ENCODE measurements at regions not wholly inside any gene's neighbourhood (a gene's known extent, or its start where the extent isn't known, plus 50 kb on each side); places are given as distances from the start of the nearest gene placed in this dataset.

- Histone ChIP-seq H3K27me3 (ENCODE audit: control insufficient read depth in 1 of 2, insufficient read depth in 2 of 2, low read length in 2 of 2) (no peaks in the 10 kb centered on the region), H3K27ac (ENCODE audit: low read depth, low read length) (no peak overlapping the region), H3K9ac (ENCODE audit: low read depth in 1 of 2, low read length in 2 of 2) (no peak overlapping the region), H3K9me3 (ENCODE audit: control insufficient read depth in 1 of 2, low read length in 2 of 2) (no peaks in the 10 kb centered on the region), H3K4me1 (ENCODE audit: control insufficient read depth in 1 of 2, insufficient read depth in 2 of 2, low read length in 2 of 2) (no peaks in the 10 kb centered on the region), H3K36me3 (ENCODE audit: control insufficient read depth in 1 of 2, insufficient read depth in 2 of 2, low read length in 2 of 2) (no peaks in the 10 kb centered on the region), H3K4me3 (ENCODE audit: low read depth in 1 of 2, low read length in 2 of 2) (no peak overlapping the region)
Measured at GRCh38 chr4:45410701-45411210, 684.4 kb upstream of the GNPDA2 start.

GRCh38 chr4:45409536-45409935 lies 683.2 kb upstream of the GNPDA2 start:
- Histone ChIP-seq H3K36me3 (ENCODE audit: control insufficient read depth in 1 of 2, insufficient read depth in 2 of 2, low read length in 2 of 2) (no peaks in the 10 kb centered on the region), H3K27me3 (ENCODE audit: control insufficient read depth in 1 of 2, insufficient read depth in 2 of 2, low read length in 2 of 2) (no peaks in the 10 kb centered on the region), H3K4me3 (ENCODE audit: low read depth in 1 of 2, low read length in 2 of 2) (no peak overlapping the region), H3K9ac (ENCODE audit: low read depth in 1 of 2, low read length in 2 of 2) (no peak overlapping the region), H3K4me1 (ENCODE audit: control insufficient read depth in 1 of 2, insufficient read depth in 2 of 2, low read length in 2 of 2) (no peaks in the 10 kb centered on the region), H3K9me3 (ENCODE audit: control insufficient read depth in 1 of 2, low read length in 2 of 2) (no peaks in the 10 kb centered on the region), H3K27ac (ENCODE audit: low read depth, low read length) (no peak overlapping the region)

- Histone ChIP-seq H3K4me1 (ENCODE audit: control insufficient read depth in 1 of 2, insufficient read depth in 2 of 2, low read length in 2 of 2) (no peaks in the 10 kb centered on the region), H3K36me3 (ENCODE audit: control insufficient read depth in 1 of 2, insufficient read depth in 2 of 2, low read length in 2 of 2) (no peaks in the 10 kb centered on the region), H3K4me3 (ENCODE audit: low read depth in 1 of 2, low read length in 2 of 2) (no peak overlapping the region), H3K27ac (ENCODE audit: low read depth, low read length) (no peak overlapping the region), H3K9ac (ENCODE audit: low read depth in 1 of 2, low read length in 2 of 2) (no peak overlapping the region), H3K27me3 (ENCODE audit: control insufficient read depth in 1 of 2, insufficient read depth in 2 of 2, low read length in 2 of 2) (no peaks in the 10 kb centered on the region), H3K9me3 (ENCODE audit: control insufficient read depth in 1 of 2, low read length in 2 of 2) (no peaks in the 10 kb centered on the region)
Measured at GRCh38 chr4:45408996-45409395, 682.6 kb upstream of the GNPDA2 start.

- H3K27me3 ChIP-seq (ENCODE audit: control insufficient read depth in 1 of 2, insufficient read depth in 2 of 2, low read length in 2 of 2): no peaks in the 10 kb centered on the region
- no peaks in the 10 kb centered on the region for H3K36me3 ChIP-seq (ENCODE audit: control insufficient read depth in 1 of 2, insufficient read depth in 2 of 2, low read length in 2 of 2)
- H3K27ac ChIP-seq (ENCODE audit: low read depth, low read length): no peak overlapping the region
- H3K4me3 ChIP-seq (ENCODE audit: low read depth in 1 of 2, low read length in 2 of 2): no peak overlapping the region
- H3K9me3 ChIP-seq (ENCODE audit: control insufficient read depth in 1 of 2, low read length in 2 of 2): peaks cover 0 to 2% of the 10 kb centered on the region in 2 donors
- no peak overlapping the region for H3K9ac ChIP-seq (ENCODE audit: low read depth in 1 of 2, low read length in 2 of 2)
- H3K4me1 ChIP-seq (ENCODE audit: control insufficient read depth in 1 of 2, insufficient read depth in 2 of 2, low read length in 2 of 2): no peaks in the 10 kb centered on the region
Measured at GRCh38 chr4:45399116-45399515, 672.8 kb upstream of the GNPDA2 start.

- no peaks in the 10 kb centered on the region for H3K27me3 ChIP-seq (ENCODE audit: control insufficient read depth in 1 of 2, insufficient read depth in 2 of 2, low read length in 2 of 2)
- no peaks in the 10 kb centered on the region for H3K36me3 ChIP-seq (ENCODE audit: control insufficient read depth in 1 of 2, insufficient read depth in 2 of 2, low read length in 2 of 2)
- H3K4me3 ChIP-seq (ENCODE audit: low read depth in 1 of 2, low read length in 2 of 2): no peak overlapping the region
- no peak overlapping the region for H3K27ac ChIP-seq (ENCODE audit: low read depth, low read length)
- no peak overlapping the region for H3K9ac ChIP-seq (ENCODE audit: low read depth in 1 of 2, low read length in 2 of 2)
- H3K4me1 ChIP-seq (ENCODE audit: control insufficient read depth in 1 of 2, insufficient read depth in 2 of 2, low read length in 2 of 2): no peaks in the 10 kb centered on the region
- H3K9me3 ChIP-seq (ENCODE audit: control insufficient read depth in 1 of 2, low read length in 2 of 2): peaks cover 0 to 3% of the 10 kb centered on the region in 2 donors
Measured at GRCh38 chr4:45385306-45385705, 659.0 kb upstream of the GNPDA2 start.

- no peak overlapping the region for H3K9ac ChIP-seq (ENCODE audit: low read depth in 1 of 2, low read length in 2 of 2)
- H3K4me1 ChIP-seq (ENCODE audit: control insufficient read depth in 1 of 2, insufficient read depth in 2 of 2, low read length in 2 of 2): no peaks in the 10 kb centered on the region
Measured at GRCh38 chr4:45370408-45370807, 644.1 kb upstream of the GNPDA2 start.

GRCh38 chr4:45368832-45369231 lies 642.5 kb upstream of the GNPDA2 start:
- Histone ChIP-seq H3K9me3 (ENCODE audit: control insufficient read depth in 1 of 2, low read length in 2 of 2) (peaks cover 0 to 3% of the 10 kb centered on the region in 2 donors), H3K9ac (ENCODE audit: low read depth in 1 of 2, low read length in 2 of 2) (no peak overlapping the region), H3K27ac (ENCODE audit: low read depth, low read length) (no peak overlapping the region), H3K4me1 (ENCODE audit: control insufficient read depth in 1 of 2, insufficient read depth in 2 of 2, low read length in 2 of 2) (no peaks in the 10 kb centered on the region), H3K4me3 (ENCODE audit: low read depth in 1 of 2, low read length in 2 of 2) (no peak overlapping the region), H3K27me3 (ENCODE audit: control insufficient read depth in 1 of 2, insufficient read depth in 2 of 2, low read length in 2 of 2) (no peaks in the 10 kb centered on the region), H3K36me3 (ENCODE audit: control insufficient read depth in 1 of 2, insufficient read depth in 2 of 2, low read length in 2 of 2) (no peaks in the 10 kb centered on the region)

More at GRCh38 chr4:45370408-45370807, 644.1 kb upstream of the GNPDA2 start:
- Histone ChIP-seq H3K27me3 (ENCODE audit: control insufficient read depth in 1 of 2, insufficient read depth in 2 of 2, low read length in 2 of 2) (no peaks in the 10 kb centered on the region), H3K27ac (ENCODE audit: low read depth, low read length) (no peak overlapping the region), H3K9me3 (ENCODE audit: control insufficient read depth in 1 of 2, low read length in 2 of 2) (peaks cover 0 to 3% of the 10 kb centered on the region in 2 donors), H3K36me3 (ENCODE audit: control insufficient read depth in 1 of 2, insufficient read depth in 2 of 2, low read length in 2 of 2) (no peaks in the 10 kb centered on the region), H3K4me3 (ENCODE audit: low read depth in 1 of 2, low read length in 2 of 2) (no peak overlapping the region)

- H3K4me3 ChIP-seq (ENCODE audit: low read depth in 1 of 2, low read length in 2 of 2): no peak overlapping the region
- no peak overlapping the region for H3K27ac ChIP-seq (ENCODE audit: low read depth, low read length)
- no peaks in the 10 kb centered on the region for H3K4me1 ChIP-seq (ENCODE audit: control insufficient read depth in 1 of 2, insufficient read depth in 2 of 2, low read length in 2 of 2)
- H3K27me3 ChIP-seq (ENCODE audit: control insufficient read depth in 1 of 2, insufficient read depth in 2 of 2, low read length in 2 of 2): no peaks in the 10 kb centered on the region
- no peaks in the 10 kb centered on the region for H3K9me3 ChIP-seq (ENCODE audit: control insufficient read depth in 1 of 2, low read length in 2 of 2)
- H3K36me3 ChIP-seq (ENCODE audit: control insufficient read depth in 1 of 2, insufficient read depth in 2 of 2, low read length in 2 of 2): no peaks in the 10 kb centered on the region
- no peak overlapping the region for H3K9ac ChIP-seq (ENCODE audit: low read depth in 1 of 2, low read length in 2 of 2)
Measured at GRCh38 chr4:45363931-45364330, 637.6 kb upstream of the GNPDA2 start.

GRCh38 chr4:45358573-45359506 lies 632.5 kb upstream of the GNPDA2 start:
- no peak overlapping the region for H3K27ac ChIP-seq (ENCODE audit: low read depth, low read length)
- H3K9me3 ChIP-seq (ENCODE audit: control insufficient read depth in 1 of 2, low read length in 2 of 2): no peaks in the 10 kb centered on the region
- H3K9ac ChIP-seq (ENCODE audit: low read depth in 1 of 2, low read length in 2 of 2): no peak overlapping the region
- H3K36me3 ChIP-seq (ENCODE audit: control insufficient read depth in 1 of 2, insufficient read depth in 2 of 2, low read length in 2 of 2): no peaks in the 10 kb centered on the region
- H3K27me3 ChIP-seq (ENCODE audit: control insufficient read depth in 1 of 2, insufficient read depth in 2 of 2, low read length in 2 of 2): no peaks in the 10 kb centered on the region
- no peak overlapping the region for H3K4me3 ChIP-seq (ENCODE audit: low read depth in 1 of 2, low read length in 2 of 2)
- H3K4me1 ChIP-seq (ENCODE audit: control insufficient read depth in 1 of 2, insufficient read depth in 2 of 2, low read length in 2 of 2): no peaks in the 10 kb centered on the region

- no peaks in the 10 kb centered on the region for H3K9me3 ChIP-seq (ENCODE audit: control insufficient read depth in 1 of 2, low read length in 2 of 2)
- H3K4me3 ChIP-seq (ENCODE audit: low read depth in 1 of 2, low read length in 2 of 2): no peak overlapping the region
- no peaks in the 10 kb centered on the region for H3K27me3 ChIP-seq (ENCODE audit: control insufficient read depth in 1 of 2, insufficient read depth in 2 of 2, low read length in 2 of 2)
- H3K27ac ChIP-seq (ENCODE audit: low read depth, low read length): no peak overlapping the region
- H3K4me1 ChIP-seq (ENCODE audit: control insufficient read depth in 1 of 2, insufficient read depth in 2 of 2, low read length in 2 of 2): no peaks in the 10 kb centered on the region
- H3K36me3 ChIP-seq (ENCODE audit: control insufficient read depth in 1 of 2, insufficient read depth in 2 of 2, low read length in 2 of 2): no peaks in the 10 kb centered on the region
- H3K9ac ChIP-seq (ENCODE audit: low read depth in 1 of 2, low read length in 2 of 2): no peak overlapping the region
Measured at GRCh38 chr4:45353161-45353560, 626.8 kb upstream of the GNPDA2 start.
